ENCODE measurements at regions not wholly inside any gene's neighbourhood (a gene's known extent, or its start where the extent isn't known, plus 50 kb on each side); places are given as distances from the start of the nearest gene placed in this dataset.

GRCh38 chrX:16458208-16458607 lies 191.8 kb upstream of the S100G start:
- TF ChIP-seq YY1 (IDR thresholded peaks at IDR 0.05; ENCODE audit: insufficient read depth, insufficient read length), result no peak
- no peak for TF ChIP-seq ZNF274 (IDR thresholded peaks at IDR 0.05; ENCODE audit: low read depth, low read length)
- TF ChIP-seq SUZ12 (IDR thresholded peaks at IDR 0.05; ENCODE audit: extremely low read depth, insufficient read depth, insufficient read length), result no peak
